ENCODE measurements at regions not wholly inside any gene's neighbourhood (a gene's known extent, or its start where the extent isn't known, plus 50 kb on each side); places are given as distances from the start of the nearest gene placed in this dataset.

DNA sequence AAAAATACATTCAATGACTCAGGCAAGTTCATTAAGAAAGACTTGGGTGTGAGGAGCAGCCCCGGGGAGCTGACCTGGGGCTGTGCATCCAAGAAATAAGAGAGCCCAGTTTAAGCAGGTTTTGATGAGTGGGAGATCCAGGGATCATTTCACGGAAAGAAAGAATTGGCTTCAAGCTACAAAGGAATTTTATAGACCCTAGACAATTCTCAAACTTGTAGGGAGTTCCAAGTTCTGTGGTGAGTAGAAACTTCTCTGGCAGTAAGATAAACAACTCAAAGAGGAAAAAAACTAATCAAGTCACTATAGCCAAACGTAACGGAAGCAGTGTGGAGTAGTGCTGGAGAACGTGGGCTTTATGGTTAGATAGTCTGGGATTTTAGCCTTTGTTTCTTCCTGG is 175.7 kb upstream of the DDHD1 start:
- intact Hi-C loops (cut with micrococcal nuclease) = no loop called here
- BruUV-seq (replicated peaks) = no TSS peak
- ATAC-seq = no peak
- WGBS (ENCODE audit: insufficient coverage, low coverage, missing lambda C conversion rate) = 0% methylated on average over 5 of the region's 5 CpGs
- H3K9me3 ChIP-seq (replicated peaks; ENCODE audit: control insufficient read depth, insufficient read depth, low read depth, low read length) = no peaks in the 10 kb centered on the region
- H3K4me1 ChIP-seq (replicated peaks in 1 of 2; ENCODE audit: control insufficient read depth in 2 of 2, insufficient read depth in 2 of 2, low read length in 2 of 2) = no peaks in the 10 kb centered on the region
- in situ Hi-C loops (cut with MboI) = no loop called here
- no peak for DNase-seq (ENCODE audit: extremely low read depth in 1 of 4, low spot score in 3 of 4)
- ChIA-PET POLR2A (no interaction called here), CTCF (ENCODE audit: low intra/inter-chr PET ratio) (no interaction called here)
- H3K9ac ChIP-seq (ENCODE audit: insufficient read depth in 1 of 2, low read depth in 2 of 2, low read length in 2 of 2) = no peak overlapping the region
- peaks cover 3% of the 10 kb centered on the region for H3K9me1 ChIP-seq (ENCODE audit: control insufficient read depth, insufficient read depth, low read length)
- no peak overlapping the region for H3K27ac ChIP-seq (ENCODE audit: extremely low read depth, low read depth, low read length)
- no peak overlapping the region for H3K4me3 ChIP-seq
- no peaks in the 10 kb centered on the region for H3K79me2 ChIP-seq (ENCODE audit: control insufficient read depth, insufficient read depth, low read length)
- no peak for TF ChIP-seq BRF1 (IDR thresholded peaks at IDR 0.05; ENCODE audit: borderline replicate concordance, extremely low read depth, insufficient read length)
- TF ChIP-seq ZNF384 (IDR thresholded peaks at IDR 0.05; ENCODE audit: low read depth, low read length) = no peak
- no peak for TF ChIP-seq XRCC5 (IDR thresholded peaks at IDR 0.05; ENCODE audit: low read depth, low read length)
- TF ChIP-seq GATA2 (CRISPR knock-in tag; IDR thresholded peaks at IDR 0.05) = no peak
- no peak for TF ChIP-seq CREB1 (IDR thresholded peaks at IDR 0.05)
- TF ChIP-seq CREB1 (CRISPR knock-in tag; IDR thresholded peaks at IDR 0.05) = no peak
- H3K36me3 ChIP-seq (ENCODE audit: control insufficient read depth, insufficient read depth, low read length) = no peaks in the 10 kb centered on the region
- H3K27me3 ChIP-seq (ENCODE audit: control insufficient read depth in 2 of 2, insufficient read depth in 2 of 2, low read length in 2 of 2) = no peaks in the 10 kb centered on the region
- no peaks in the 10 kb centered on the region for H4K20me1 ChIP-seq (replicated peaks; ENCODE audit: control insufficient read depth, insufficient read depth, low read length)
- H2AFZ ChIP-seq (ENCODE audit: low read depth, low read length) = no peak overlapping the region
- no peak overlapping the region for H3K4me2 ChIP-seq (ENCODE audit: insufficient read depth, low read length)
- no peak for FAIRE-seq

DNA sequence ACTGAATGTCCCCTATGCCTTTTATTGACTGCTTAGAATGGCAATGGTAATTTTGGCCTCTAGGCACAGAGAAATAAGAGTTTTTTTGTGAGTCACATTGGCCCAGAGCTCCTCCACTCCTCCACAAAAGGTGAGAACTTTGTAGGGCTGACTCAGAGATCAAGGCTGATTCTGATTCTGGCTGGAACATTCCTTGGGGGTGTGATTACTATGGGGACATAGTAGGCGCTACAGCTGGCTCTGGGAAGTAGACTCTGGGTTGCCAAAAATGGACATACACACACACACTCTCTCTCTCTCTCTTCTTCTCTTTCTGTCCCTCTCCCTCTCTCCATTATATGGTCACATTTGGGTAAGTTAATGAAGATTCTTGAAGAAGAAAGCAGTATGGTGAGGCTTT is 174.6 kb upstream of the DDHD1 start:
- H3K27me3 ChIP-seq (ENCODE audit: control insufficient read depth in 2 of 2, insufficient read depth in 2 of 2, low read length in 2 of 2) = no peaks in the 10 kb centered on the region
- H3K36me3 ChIP-seq (ENCODE audit: control insufficient read depth, insufficient read depth, low read length) = no peaks in the 10 kb centered on the region
- TF ChIP-seq PHB2 (IDR thresholded peaks at IDR 0.05; ENCODE audit: low read depth) = no peak
- TF ChIP-seq, protein P1, sequence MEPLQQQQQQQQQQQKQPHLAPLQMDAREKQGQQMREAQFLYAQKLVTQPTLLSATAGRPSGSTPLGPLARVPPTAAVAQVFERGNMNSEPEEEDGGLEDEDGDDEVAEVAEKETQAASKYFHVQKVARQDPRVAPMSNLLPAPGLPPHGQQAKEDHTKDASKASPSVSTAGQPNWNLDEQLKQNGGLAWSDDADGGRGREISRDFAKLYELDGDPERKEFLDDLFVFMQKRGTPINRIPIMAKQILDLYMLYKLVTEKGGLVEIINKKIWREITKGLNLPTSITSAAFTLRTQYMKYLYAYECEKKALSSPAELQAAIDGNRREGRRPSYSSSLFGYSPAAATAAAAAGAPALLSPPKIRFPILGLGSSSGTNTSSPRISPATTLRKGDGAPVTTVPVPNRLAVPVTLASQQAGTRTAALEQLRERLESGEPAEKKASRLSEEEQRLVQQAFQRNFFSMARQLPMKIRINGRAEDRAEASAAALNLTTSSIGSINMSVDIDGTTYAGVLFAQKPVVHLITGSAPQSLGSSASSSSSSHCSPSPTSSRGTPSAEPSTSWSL (CRISPR knock-in tag; IDR thresholded peaks at IDR 0.05; ENCODE audit: borderline replicate concordance) = no peak
- TF ChIP-seq TEAD1 (CRISPR knock-in tag; IDR thresholded peaks at IDR 0.05) = no peak
- TF ChIP-seq, protein P2, sequence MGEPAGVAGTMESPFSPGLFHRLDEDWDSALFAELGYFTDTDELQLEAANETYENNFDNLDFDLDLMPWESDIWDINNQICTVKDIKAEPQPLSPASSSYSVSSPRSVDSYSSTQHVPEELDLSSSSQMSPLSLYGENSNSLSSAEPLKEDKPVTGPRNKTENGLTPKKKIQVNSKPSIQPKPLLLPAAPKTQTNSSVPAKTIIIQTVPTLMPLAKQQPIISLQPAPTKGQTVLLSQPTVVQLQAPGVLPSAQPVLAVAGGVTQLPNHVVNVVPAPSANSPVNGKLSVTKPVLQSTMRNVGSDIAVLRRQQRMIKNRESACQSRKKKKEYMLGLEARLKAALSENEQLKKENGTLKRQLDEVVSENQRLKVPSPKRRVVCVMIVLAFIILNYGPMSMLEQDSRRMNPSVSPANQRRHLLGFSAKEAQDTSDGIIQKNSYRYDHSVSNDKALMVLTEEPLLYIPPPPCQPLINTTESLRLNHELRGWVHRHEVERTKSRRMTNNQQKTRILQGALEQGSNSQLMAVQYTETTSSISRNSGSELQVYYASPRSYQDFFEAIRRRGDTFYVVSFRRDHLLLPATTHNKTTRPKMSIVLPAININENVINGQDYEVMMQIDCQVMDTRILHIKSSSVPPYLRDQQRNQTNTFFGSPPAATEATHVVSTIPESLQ (CRISPR knock-in tag; IDR thresholded peaks at IDR 0.05) = no peak
- TF ChIP-seq CCNT2 (IDR thresholded peaks at IDR 0.05; ENCODE audit: borderline replicate concordance, extremely low read depth, insufficient read length, low read depth, low read length) = no peak
- TF ChIP-seq U2AF1 (optimal IDR thresholded peaks at IDR 0.05; ENCODE audit: low read depth, low read length) = no peak
- H3K4me3 ChIP-seq = no peak overlapping the region
- H3K9me3 ChIP-seq (replicated peaks; ENCODE audit: control insufficient read depth, insufficient read depth, low read depth, low read length) = no peaks in the 10 kb centered on the region
- no peak overlapping the region for H3K4me2 ChIP-seq (ENCODE audit: insufficient read depth, low read length)
- H3K27ac ChIP-seq (ENCODE audit: extremely low read depth, low read depth, low read length) = no peak overlapping the region
- no TSS peak for BruUV-seq (replicated peaks)
- CTCF ChIA-PET (ENCODE audit: low intra/inter-chr PET ratio) = no interaction called here
- H2AFZ ChIP-seq (ENCODE audit: low read depth, low read length) = no peak overlapping the region
- FAIRE-seq (no peak), DNase-seq (ENCODE audit: extremely low read depth in 1 of 4, low spot score in 3 of 4) (no peak), ATAC-seq (no peak)
- no peak overlapping the region for H3K9ac ChIP-seq (ENCODE audit: insufficient read depth in 1 of 2, low read depth in 2 of 2, low read length in 2 of 2)
- in situ Hi-C loops (cut with MboI) (no loop called here), intact Hi-C loops (cut with micrococcal nuclease) (no loop called here)
- H3K4me1 ChIP-seq (replicated peaks in 1 of 2; ENCODE audit: control insufficient read depth in 2 of 2, insufficient read depth in 2 of 2, low read length in 2 of 2) = no peaks in the 10 kb centered on the region
- H3K79me2 ChIP-seq (ENCODE audit: control insufficient read depth, insufficient read depth, low read length) = no peaks in the 10 kb centered on the region
- POLR2A ChIA-PET = no interaction called here
- 0% methylated on average over 1 of the region's 1 CpG for WGBS (ENCODE audit: insufficient coverage, low coverage, missing lambda C conversion rate)
- peaks cover 3% of the 10 kb centered on the region for H3K9me1 ChIP-seq (ENCODE audit: control insufficient read depth, insufficient read depth, low read length)
- no peaks in the 10 kb centered on the region for H4K20me1 ChIP-seq (replicated peaks; ENCODE audit: control insufficient read depth, insufficient read depth, low read length)
